ENCODE measurements at regions not wholly inside any gene's neighbourhood (a gene's known extent, or its start where the extent isn't known, plus 50 kb on each side); places are given as distances from the start of the nearest gene placed in this dataset.

DNA sequence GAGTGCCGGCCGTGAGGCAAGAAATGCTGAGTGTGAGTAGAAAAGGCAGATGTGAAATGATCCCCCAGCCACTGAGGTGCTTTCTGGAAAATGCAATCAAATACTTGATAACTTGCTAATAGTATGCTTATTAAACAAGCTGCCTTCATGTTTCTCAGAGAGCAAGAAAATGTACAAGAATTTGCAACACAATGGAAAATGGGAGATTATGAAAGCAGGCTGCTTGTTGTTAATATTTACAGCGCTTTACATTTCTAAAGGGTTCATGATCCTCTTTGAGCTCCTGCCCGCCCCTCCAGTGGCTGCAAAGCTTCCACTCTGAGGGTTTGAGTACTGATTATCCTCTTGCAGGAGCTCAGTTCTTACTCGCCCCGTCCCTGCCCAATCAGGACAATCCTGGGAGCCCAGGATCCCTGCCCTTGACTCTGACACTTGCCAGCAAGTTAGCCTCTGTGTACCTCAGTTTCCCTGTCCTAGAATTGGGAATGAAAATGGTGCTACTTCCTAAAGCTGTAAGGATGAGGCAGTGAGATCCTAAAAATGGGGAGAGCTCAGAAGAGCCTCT, 645.1 kb downstream of the TBC1D22A start:
- TF ChIP-seq POLR2A (IDR thresholded peaks at IDR 0.05; ENCODE audit: low read depth, low read length) = no peak
- TF ChIP-seq POLR2AphosphoS5 (IDR thresholded peaks at IDR 0.05; ENCODE audit: low read depth, low read length) = no peak

Measured in GM12891 (cell line).